Activated CD8-positive, alpha-beta memory T cell treated with anti-CD3 and anti-CD28 coated beads, Interleukin-2, amount 50 U/mL, for 4 hours (primary cell): ENCODE measurements at regions not wholly inside any gene's neighbourhood (a gene's known extent, or its start where the extent isn't known, plus 50 kb on each side); places are given as distances from the start of the nearest gene placed in this dataset.
A peak's percentile ranks its signal among the peaks of the same experiment; 100 is the strongest.
"Not testable (repeated sequence)": the region's sequence is repeated elsewhere in the genome, so short reads cannot be mapped to it uniquely, and the experiment has no call there.

Experiments
- DNase-seq: peaks from one replicate; pipeline ENCODE4 v3.0.0-alpha.2; 2020

- no peak for DNase-seq
These were observed 76.9 kb upstream of the ITGB1 start for GRCh38 chr10:33034931-33035330.

- no peak for DNase-seq
These were observed 74.7 kb upstream of the ITGB1 start for GRCh38 chr10:33032654-33033151.

GRCh38 chr10:33031815-33032653 is 74.0 kb upstream of the ITGB1 start:
- DNase-seq: no peak

GRCh38 chr10:33031171-33031570 is 73.1 kb upstream of the ITGB1 start:
- DNase-seq: no peak

GRCh38 chr10:33028515-33028914 is 70.5 kb upstream of the ITGB1 start:
- DNase-seq: peak; percentile 29

GRCh38 chr10:33027088-33027487 is 69.1 kb upstream of the ITGB1 start:
- DNase-seq: no peak

- no peak for DNase-seq
These were observed 68.4 kb upstream of the ITGB1 start for GRCh38 chr10:33026422-33026821.

DNA sequence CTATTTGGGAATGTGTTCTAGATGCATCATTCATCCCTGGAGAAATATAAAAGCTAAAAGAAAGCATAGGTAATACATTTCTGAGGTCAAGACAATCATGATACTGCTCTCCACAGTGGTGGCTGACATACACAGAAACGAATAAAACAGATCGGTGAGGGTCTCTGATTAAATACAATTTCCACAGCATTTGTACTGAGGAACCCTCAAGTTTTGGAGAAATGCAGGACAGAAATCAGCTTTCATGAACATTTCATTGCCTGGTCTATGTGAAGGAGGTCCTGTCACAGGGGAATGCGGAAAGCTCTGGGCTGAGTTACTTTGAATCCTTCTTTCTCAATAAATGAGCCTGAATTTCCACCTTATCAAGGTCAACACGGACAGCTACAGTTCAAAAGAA is 67.9 kb upstream of the ITGB1 start:
- DNase-seq: no peak

DNA sequence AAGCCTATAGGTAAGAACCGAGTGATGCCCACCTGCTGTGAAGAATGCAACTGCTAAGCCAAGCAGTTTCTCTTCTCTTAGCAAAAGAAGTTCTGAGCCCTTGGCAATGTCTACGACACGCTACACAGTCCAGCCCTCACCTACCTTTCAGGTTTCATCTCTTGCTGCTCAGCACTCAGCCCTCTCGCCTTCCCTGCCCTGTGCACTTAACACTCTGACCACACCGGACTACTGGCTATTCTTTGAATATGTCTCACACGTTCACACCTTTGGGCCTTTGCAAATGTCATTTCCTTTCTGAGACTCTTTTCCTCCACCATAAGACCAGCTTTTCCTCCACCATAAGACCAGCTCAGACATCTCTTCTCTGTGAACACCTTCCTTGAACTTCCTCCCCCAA is 67.0 kb upstream of the ITGB1 start:
- no peak for DNase-seq

DNA sequence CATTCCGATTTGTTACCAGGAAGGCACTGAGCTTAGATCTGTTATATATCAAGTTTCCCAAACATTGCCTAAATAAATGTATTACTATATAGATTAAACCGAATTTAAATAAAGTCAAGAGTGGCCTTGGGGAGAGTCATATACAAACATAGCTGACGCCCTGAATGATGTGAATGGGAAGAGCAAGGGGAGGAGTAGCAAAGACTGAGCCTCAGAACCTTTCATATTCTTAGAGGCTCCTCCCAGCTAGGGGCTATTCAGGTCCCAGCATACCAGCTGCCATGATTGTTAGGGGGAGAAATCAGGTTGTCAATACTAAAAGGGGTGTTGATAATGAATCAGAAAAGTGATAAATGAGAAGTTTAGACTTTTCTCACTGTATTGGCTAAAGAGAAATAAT is 64.7 kb upstream of the ITGB1 start:
- no peak for DNase-seq

DNA sequence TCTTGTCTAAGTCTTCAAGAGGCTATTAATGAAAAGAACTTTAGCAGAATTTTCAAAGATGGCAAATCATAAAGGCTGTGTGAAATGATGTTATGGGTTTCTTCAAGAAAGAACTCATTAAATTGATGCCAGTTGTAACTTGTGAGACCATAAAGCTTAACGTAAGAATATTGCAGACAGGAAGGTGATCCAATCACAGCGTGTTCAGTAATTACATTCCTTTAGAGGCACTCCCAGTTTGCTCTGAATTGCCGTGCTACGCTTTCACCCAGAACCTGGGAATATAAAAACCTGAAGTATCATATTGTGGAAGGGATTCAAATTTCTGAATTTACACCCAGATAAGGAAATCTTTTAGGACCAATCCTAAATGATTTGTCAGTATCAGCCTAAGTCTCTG is 64.1 kb upstream of the ITGB1 start:
- DNase-seq: no peak

DNA sequence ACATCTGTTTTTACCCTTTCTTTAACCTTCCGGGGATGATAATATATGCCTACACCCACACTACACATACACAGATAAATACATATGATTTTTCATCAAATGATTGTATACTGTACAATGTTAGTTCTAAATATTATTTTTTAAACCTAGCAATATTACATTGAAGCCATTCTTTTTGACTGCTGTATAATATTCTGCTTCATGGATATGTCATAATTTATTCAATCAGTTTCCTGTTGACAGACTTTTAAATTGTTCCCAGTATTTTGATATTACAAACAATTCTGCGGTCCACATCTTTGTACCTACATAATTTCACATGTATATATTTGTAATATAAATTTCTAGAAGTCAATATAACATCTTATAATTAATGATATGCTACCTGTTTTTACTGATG is 59.0 kb upstream of the ITGB1 start:
- DNase-seq: no peak

DNA sequence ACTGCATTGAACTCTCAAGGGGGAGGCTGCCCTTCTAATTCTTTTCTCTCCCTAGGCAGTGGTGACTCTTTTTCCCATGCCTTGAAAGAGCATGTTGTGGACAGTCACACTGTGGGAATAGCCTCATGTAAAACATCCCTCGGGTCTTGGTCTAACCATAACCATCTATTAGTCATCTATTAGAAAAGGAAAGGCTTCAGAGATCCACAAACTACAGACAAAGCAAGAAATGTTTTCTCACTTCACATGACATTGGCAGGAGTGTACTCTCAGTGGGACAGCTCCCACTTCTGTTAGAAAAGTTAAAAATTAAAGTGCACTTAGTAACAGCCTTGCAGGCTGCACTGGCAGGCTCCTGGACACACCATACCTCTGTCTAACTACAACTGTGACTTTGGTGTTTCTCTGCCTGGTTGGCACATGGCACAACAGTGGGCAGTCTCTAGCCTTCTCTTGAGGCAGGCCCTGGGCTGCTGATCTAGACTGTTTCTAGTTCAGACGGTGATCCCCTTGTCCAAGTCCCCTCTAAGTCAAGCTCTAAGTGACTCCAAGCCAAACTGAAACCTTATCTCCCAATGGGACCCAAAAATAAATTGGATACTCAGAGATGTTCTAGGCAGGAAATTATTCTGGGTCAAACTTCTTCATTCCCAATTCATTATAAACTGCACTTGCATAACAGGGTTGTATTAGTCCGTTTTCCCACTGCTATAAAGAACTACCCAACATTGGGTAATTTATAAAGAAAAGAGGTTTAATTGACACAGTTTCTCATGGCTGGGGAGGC is 57.9 kb upstream of the ITGB1 start:
- DNase-seq: no peak

GRCh38 chr10:33013331-33013730 is 55.3 kb upstream of the ITGB1 start:
- DNase-seq: not testable (repeated sequence)

DNA sequence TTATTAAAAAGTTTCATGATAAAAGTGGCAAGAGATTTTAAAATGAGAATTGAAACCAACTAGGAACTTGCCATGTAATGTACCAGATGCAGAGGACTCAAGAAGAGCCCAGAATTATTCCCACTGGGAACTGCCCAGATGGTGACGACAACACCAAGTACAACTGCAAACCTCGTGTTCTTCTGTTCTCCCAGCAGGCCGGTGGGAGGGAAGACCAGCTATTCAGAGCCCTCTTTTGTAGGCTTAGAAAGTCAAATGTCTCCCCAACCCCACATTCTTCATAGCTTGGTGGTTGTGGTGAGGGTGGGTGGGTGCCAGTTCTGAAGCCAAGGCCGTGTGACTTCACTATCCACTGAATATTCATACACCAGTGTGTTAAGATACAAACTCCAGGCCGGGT is 54.3 kb upstream of the ITGB1 start:
- no peak for DNase-seq

GRCh38 chr10:33010132-33011037 is 52.4 kb upstream of the ITGB1 start:
- DNase-seq: no peak

DNA sequence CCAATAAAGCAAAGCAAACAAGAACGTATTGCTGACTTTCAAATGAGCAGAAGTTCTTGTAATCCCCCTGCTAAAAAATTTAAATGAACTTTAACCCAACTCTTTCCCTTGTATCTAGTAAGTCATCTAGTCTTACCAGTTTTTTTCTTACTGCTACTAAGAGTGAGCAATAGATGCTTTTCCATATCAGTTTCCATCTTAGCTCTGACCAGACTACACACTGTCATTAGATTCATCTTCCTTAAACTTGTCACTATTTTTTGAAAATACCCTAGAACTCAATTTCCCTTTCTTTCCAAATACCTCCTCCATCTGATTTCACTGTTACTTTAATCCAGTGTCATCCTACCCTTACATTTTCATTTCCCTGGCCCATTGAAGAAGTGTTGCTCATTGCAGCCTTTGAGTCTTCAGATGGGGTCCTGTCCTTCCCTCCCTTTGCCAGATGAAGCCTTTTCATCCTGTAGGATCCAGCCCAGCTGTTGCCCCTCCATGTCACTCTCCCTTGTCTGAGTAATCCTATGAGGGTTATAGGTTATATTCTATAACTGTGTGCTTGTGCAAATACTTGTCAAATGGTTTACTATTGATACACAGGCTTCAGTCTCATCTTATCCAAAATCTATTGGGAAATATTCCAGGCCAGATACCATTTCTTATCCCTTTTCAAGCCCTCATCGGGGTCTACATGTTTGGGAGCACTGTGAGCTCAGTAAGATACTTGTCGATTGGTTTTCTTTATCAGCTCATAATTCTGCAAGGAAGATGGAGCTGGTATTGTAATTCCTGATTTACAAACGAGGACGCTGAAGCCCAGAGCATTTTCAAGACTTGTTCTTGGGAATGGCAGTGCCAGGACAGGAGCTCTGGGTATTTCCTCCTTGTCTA is 51.5 kb upstream of the ITGB1 start:
- no peak for DNase-seq

DNA sequence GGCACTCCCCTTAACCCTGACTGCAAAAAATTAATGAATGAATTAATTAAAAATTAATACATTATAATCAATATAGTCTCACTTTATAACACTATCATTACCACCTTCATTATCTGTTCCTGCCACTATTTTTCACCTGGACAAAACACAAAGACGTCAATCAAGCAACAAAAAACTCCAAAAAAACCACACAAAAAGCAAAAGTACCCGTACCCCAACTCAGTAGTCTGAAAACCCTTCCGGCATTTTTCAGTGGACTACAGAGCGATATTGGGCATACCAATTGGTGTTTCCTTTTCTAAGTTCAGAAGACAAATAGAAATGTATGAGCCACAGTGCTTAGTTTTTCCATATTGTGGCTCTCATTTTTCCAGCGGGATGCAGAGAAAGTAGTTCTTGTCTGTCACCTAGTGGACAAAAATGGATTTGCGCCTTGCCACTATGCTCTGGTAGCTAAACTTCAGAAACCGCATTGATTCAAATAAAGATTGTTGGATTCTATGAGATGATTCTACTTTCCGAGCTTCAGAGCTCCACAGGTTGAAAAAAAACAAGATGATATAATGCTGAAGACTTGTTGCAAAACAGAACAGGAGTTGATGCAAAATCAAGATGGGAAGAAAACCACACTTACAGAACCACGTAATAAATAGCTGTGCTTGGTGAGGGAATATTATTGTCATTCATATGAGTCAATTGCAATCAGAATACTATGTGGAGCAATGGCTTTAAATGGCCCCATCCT is 50.6 kb upstream of the ITGB1 start:
- peak; percentile 57 for DNase-seq

DNA sequence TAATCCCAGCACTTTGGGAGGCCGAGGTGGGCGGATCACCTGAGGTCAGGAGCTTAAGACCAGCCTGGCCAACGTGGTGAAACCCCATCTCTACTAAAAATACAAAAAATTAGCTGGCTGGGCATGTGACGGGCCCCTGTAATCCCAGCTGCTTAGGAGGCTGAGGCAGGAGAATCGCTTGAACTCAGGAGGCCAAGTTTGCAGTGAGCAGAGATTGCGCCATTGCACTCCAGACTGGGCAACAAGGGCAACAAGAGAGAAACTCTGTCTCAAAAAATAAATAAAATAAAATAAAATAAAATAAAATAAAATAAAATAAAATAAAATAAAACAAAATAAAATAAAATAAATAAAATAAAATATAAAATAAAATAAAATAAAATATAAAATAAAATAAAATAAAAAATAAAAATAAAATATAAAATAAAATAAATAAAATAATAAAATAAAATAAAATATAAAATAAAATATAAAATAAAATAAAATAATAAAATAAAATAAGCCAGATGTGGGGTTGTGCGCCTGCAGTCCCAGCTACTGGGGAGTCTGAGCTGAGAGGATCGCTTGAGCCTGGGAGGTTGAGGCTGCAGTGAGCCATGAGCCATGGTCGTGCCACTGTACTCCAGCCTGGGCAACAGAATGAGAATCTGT is 49.8 kb upstream of the ITGB1 start:
- DNase-seq: not testable (repeated sequence)
